ENCODE measurements at regions not wholly inside any gene's neighbourhood (a gene's known extent, or its start where the extent isn't known, plus 50 kb on each side); places are given as distances from the start of the nearest gene placed in this dataset.
"Not testable (repeated sequence)": the region's sequence is repeated elsewhere in the genome, so short reads cannot be mapped to it uniquely, and the experiment has no call there.

- no peaks in the 10 kb centered on the region for H3K36me3 ChIP-seq
- intact Hi-C loops (cut with DNase I), result no loop called here
- no peak for ATAC-seq
- H3K27ac ChIP-seq, result no peak overlapping the region
- no peaks in the 10 kb centered on the region for H3K9me3 ChIP-seq
- no peak for TF ChIP-seq CTCF (IDR thresholded peaks at IDR 0.05)
- no peaks in the 10 kb centered on the region for H3K27me3 ChIP-seq
- DNase-seq, result no peak
- H3K4me1 ChIP-seq, result no peaks in the 10 kb centered on the region
- no peak overlapping the region for H3K4me3 ChIP-seq
Observed at GRCh38 chr2:192515937-192516336, 321.2 kb upstream of the TMEFF2 start.

GRCh38 chr2:192513575-192513974 is 318.8 kb upstream of the TMEFF2 start:
- no peaks in the 10 kb centered on the region for H3K27me3 ChIP-seq
- no peak overlapping the region for H3K27ac ChIP-seq
- ATAC-seq, result no peak
- no peaks in the 10 kb centered on the region for H3K4me1 ChIP-seq
- H3K36me3 ChIP-seq, result no peaks in the 10 kb centered on the region
- H3K9me3 ChIP-seq, result peaks cover 0 to 2% of the 10 kb centered on the region in 2 donors
- no peak for DNase-seq
- intact Hi-C loops (cut with DNase I), result no loop called here
- no peak overlapping the region for H3K4me3 ChIP-seq
- TF ChIP-seq CTCF (IDR thresholded peaks at IDR 0.05), result no peak

GRCh38 chr2:192507836-192508450 is 313.2 kb upstream of the TMEFF2 start:
- ATAC-seq; intact Hi-C loops (cut with DNase I); H3K4me1 ChIP-seq; H3K4me3 ChIP-seq; H3K27ac ChIP-seq; H3K36me3 ChIP-seq; H3K9me3 ChIP-seq; H3K27me3 ChIP-seq: not testable (repeated sequence)
- peak in 1 of 4 donors; percentile 61 for DNase-seq

GRCh38 chr2:192500550-192501200 is 305.9 kb upstream of the TMEFF2 start:
- DNase-seq (no peak), ATAC-seq (peak; percentile 86)
- TF ChIP-seq CTCF (IDR thresholded peaks at IDR 0.05), result no peak

GRCh38 chr2:192499476-192499875 is 304.7 kb upstream of the TMEFF2 start:
- ATAC-seq (no peak), DNase-seq (no peak)
- H3K27ac ChIP-seq, result no peak overlapping the region
- H3K4me3 ChIP-seq, result no peak overlapping the region
- no peaks in the 10 kb centered on the region for H3K9me3 ChIP-seq
- TF ChIP-seq CTCF (IDR thresholded peaks at IDR 0.05), result no peak
- intact Hi-C loops (cut with DNase I), result no loop called here
- no peaks in the 10 kb centered on the region for H3K4me1 ChIP-seq
- no peaks in the 10 kb centered on the region for H3K27me3 ChIP-seq
- H3K36me3 ChIP-seq, result no peaks in the 10 kb centered on the region

More at GRCh38 chr2:192500550-192501200, 305.9 kb upstream of the TMEFF2 start:
- no peaks in the 10 kb centered on the region for H3K4me1 ChIP-seq
- H3K4me3 ChIP-seq, result no peak overlapping the region
- no peaks in the 10 kb centered on the region for H3K36me3 ChIP-seq
- no peak overlapping the region for H3K27ac ChIP-seq
- H3K27me3 ChIP-seq, result no peaks in the 10 kb centered on the region
- intact Hi-C loops (cut with DNase I), result no loop called here
- no peaks in the 10 kb centered on the region for H3K9me3 ChIP-seq

Measured in left lung (tissue), 4 donors.